ENCODE measurements at regions not wholly inside any gene's neighbourhood (a gene's known extent, or its start where the extent isn't known, plus 50 kb on each side); places are given as distances from the start of the nearest gene placed in this dataset.

GRCh38 chr3:20837676-20838302, 651.8 kb upstream of the SGO1 start:
- TF ChIP-seq CTCF (conservative IDR thresholded peaks at IDR 0.05 in 1 of 2, IDR thresholded peaks at IDR 0.05 in 1 of 2; ENCODE audit: extremely low read depth in 1 of 2, insufficient read depth in 1 of 2, low read depth in 1 of 2, low read length in 2 of 2) = no peak
- no peak for TF ChIP-seq EZH2 (IDR thresholded peaks at IDR 0.05; ENCODE audit: borderline replicate concordance, low read length)

All from mammary epithelial cell (primary cell).